Breast epithelium (tissue), 3 donors: ENCODE measurements at regions not wholly inside any gene's neighbourhood (a gene's known extent, or its start where the extent isn't known, plus 50 kb on each side); places are given as distances from the start of the nearest gene placed in this dataset.

Source experiments
- POLR2A ChIP-seq: fragments of 450-650 bp; IDR thresholded peaks from one replicate; pipeline ENCODE4 v1.6.1; 2016; ENCODE audit warnings: antibody characterized with exemption, mild to moderate bottlenecking, moderate library complexity
- POLR2AphosphoS5 ChIP-seq, 3 donors: sonication (generic); formaldehyde crosslinking; IDR thresholded peaks; one replicate each; pipeline ENCODE4 v1.6.1; 2017; ENCODE audit warnings: antibody characterized with exemption in 3 of 3
- TF ChIP-seq, protein P1 (sequence below), 3 donors: fragments of 450-650 bp; IDR thresholded peaks; one replicate each; pipeline ENCODE4 v1.5.1; 2016 to 2017; ENCODE audit warnings: antibody characterized with exemption in 3 of 3, mild to moderate bottlenecking in 3 of 3, moderate library complexity in 3 of 3

- TF ChIP-seq, protein P1, sequence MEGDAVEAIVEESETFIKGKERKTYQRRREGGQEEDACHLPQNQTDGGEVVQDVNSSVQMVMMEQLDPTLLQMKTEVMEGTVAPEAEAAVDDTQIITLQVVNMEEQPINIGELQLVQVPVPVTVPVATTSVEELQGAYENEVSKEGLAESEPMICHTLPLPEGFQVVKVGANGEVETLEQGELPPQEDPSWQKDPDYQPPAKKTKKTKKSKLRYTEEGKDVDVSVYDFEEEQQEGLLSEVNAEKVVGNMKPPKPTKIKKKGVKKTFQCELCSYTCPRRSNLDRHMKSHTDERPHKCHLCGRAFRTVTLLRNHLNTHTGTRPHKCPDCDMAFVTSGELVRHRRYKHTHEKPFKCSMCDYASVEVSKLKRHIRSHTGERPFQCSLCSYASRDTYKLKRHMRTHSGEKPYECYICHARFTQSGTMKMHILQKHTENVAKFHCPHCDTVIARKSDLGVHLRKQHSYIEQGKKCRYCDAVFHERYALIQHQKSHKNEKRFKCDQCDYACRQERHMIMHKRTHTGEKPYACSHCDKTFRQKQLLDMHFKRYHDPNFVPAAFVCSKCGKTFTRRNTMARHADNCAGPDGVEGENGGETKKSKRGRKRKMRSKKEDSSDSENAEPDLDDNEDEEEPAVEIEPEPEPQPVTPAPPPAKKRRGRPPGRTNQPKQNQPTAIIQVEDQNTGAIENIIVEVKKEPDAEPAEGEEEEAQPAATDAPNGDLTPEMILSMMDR (IDR thresholded peaks at IDR 0.05), result no peak
- TF ChIP-seq POLR2A (no peak), POLR2AphosphoS5 (IDR thresholded peaks at IDR 0.05) (no peak)
These were observed 162.4 kb upstream of the MMS22L start for GRCh38 chr6:97445407-97445806.
